Tibial nerve (tissue), 3 donors: ENCODE measurements at regions not wholly inside any gene's neighbourhood (a gene's known extent, or its start where the extent isn't known, plus 50 kb on each side); places are given as distances from the start of the nearest gene placed in this dataset.

ENCODE experiments used
- EP300 ChIP-seq, 2 donors: sonication (generic); formaldehyde crosslinking; IDR thresholded peaks; one replicate each; pipeline ENCODE4 v1.6.1; 2017; ENCODE audit warnings: antibody characterized with exemption in 2 of 2, mild to moderate bottlenecking in 1 of 2
- POLR2A ChIP-seq, 2 donors: fragments of 450-650 bp; IDR thresholded peaks; one replicate each; pipeline ENCODE4 v1.6.1; 2017; ENCODE audit warnings: antibody characterized with exemption in 2 of 2, mild to moderate bottlenecking in 2 of 2, moderate library complexity in 2 of 2

GRCh38 chr6:154614101-154614500 lies 103.6 kb upstream of the CNKSR3 start:
- TF ChIP-seq POLR2A (IDR thresholded peaks at IDR 0.05) (no peak), EP300 (IDR thresholded peaks at IDR 0.05) (no peak)
